ENCODE measurements at regions not wholly inside any gene's neighbourhood (a gene's known extent, or its start where the extent isn't known, plus 50 kb on each side); places are given as distances from the start of the nearest gene placed in this dataset.

DNA sequence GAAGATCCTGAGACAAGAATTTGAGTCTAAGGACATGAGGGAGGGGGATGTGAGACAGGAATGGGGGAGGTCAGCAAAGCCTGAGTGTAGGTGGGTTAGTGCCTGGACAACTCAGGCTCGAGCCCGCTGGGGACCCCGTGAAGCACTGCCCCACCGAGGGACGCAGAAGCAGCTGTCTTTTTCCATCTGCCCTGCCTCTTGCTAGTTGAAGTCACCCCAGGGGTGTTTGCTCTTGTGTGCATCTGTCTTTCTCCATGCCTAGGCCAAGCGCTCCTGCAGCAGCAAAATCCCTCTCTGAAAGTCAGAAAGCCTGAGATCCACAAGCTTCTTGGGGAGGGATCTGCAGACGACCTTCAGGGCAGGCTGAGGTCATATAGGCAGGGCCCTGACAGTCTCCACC is 79.0 kb upstream of the CELF2 start:
- Histone ChIP-seq H3K9me2 (replicated peaks; ENCODE audit: insufficient read depth, low read length) (no peaks in the 10 kb centered on the region), H3K4me3 (ENCODE audit: insufficient read depth, low read length, poor library complexity, severe bottlenecking) (no peak overlapping the region), H3K27ac (ENCODE audit: low read depth, low read length) (no peak overlapping the region), H3K36me3 (ENCODE audit: low read length) (no peaks in the 10 kb centered on the region), H3K79me2 (ENCODE audit: insufficient read depth, low read length) (no peaks in the 10 kb centered on the region), H3K9me3 (ENCODE audit: insufficient read depth, low read length) (no peaks in the 10 kb centered on the region), H2AFZ (ENCODE audit: low read depth, low read length, severe bottlenecking) (no peak overlapping the region), H3K9ac (ENCODE audit: low read length) (no peak overlapping the region), H3K4me2 (ENCODE audit: low read depth, low read length, poor library complexity, severe bottlenecking) (no peak overlapping the region), H3K27me3 (ENCODE audit: low read length) (no peaks in the 10 kb centered on the region), H4K20me1 (ENCODE audit: low read depth, low read length) (no peaks in the 10 kb centered on the region), H3F3A (ENCODE audit: insufficient read depth) (no peaks in the 10 kb centered on the region)
- TF ChIP-seq, protein P1, sequence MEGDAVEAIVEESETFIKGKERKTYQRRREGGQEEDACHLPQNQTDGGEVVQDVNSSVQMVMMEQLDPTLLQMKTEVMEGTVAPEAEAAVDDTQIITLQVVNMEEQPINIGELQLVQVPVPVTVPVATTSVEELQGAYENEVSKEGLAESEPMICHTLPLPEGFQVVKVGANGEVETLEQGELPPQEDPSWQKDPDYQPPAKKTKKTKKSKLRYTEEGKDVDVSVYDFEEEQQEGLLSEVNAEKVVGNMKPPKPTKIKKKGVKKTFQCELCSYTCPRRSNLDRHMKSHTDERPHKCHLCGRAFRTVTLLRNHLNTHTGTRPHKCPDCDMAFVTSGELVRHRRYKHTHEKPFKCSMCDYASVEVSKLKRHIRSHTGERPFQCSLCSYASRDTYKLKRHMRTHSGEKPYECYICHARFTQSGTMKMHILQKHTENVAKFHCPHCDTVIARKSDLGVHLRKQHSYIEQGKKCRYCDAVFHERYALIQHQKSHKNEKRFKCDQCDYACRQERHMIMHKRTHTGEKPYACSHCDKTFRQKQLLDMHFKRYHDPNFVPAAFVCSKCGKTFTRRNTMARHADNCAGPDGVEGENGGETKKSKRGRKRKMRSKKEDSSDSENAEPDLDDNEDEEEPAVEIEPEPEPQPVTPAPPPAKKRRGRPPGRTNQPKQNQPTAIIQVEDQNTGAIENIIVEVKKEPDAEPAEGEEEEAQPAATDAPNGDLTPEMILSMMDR (IDR thresholded peaks at IDR 0.05; ENCODE audit: insufficient read depth, low read length, poor library complexity, severe bottlenecking): no peak
- TF ChIP-seq EZH2phosphoT487 (conservative IDR thresholded peaks at IDR 0.05; ENCODE audit: low read length): no peak

DNA sequence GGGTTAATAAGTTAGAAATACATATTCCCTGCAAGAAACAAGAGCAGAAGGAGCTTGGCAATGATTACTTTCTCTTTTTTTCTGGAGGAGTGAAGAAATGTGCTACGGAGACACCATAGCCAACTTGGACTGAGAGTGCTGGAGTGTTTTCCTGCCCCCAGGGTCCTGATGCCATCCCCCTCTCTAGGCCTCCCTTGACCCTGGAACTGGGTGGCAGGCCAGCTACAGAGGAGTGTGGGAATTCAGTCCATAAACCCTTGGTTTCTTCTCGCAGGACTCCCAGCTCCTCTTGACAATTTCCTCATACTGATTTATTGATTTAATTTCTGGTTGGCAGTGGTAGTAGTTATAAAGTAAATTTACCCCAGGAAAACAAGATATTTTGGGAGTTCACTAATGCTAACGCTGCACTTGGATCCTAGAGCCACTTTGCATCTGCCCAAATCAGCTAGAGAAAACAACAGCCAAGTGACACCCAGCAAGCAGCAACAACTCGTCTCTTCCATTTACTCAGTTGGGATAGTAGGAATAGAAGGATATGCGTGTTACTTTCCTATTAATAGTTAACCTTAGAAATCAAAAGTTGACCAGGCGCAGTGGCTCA is 76.4 kb upstream of the CELF2 start:
- Histone ChIP-seq H3K4me3 (ENCODE audit: insufficient read depth, low read length, poor library complexity, severe bottlenecking) (no peak overlapping the region), H4K20me1 (ENCODE audit: low read depth, low read length) (no peaks in the 10 kb centered on the region), H3F3A (ENCODE audit: insufficient read depth) (no peaks in the 10 kb centered on the region), H2AFZ (ENCODE audit: low read depth, low read length, severe bottlenecking) (no peak overlapping the region), H3K4me2 (ENCODE audit: low read depth, low read length, poor library complexity, severe bottlenecking) (no peak overlapping the region), H3K36me3 (ENCODE audit: low read length) (no peaks in the 10 kb centered on the region), H3K79me2 (ENCODE audit: insufficient read depth, low read length) (no peaks in the 10 kb centered on the region), H3K27ac (ENCODE audit: low read depth, low read length) (no peak overlapping the region), H3K9me3 (ENCODE audit: insufficient read depth, low read length) (no peaks in the 10 kb centered on the region), H3K27me3 (ENCODE audit: low read length) (no peaks in the 10 kb centered on the region), H3K9ac (ENCODE audit: low read length) (no peak overlapping the region), H3K9me2 (replicated peaks; ENCODE audit: insufficient read depth, low read length) (no peaks in the 10 kb centered on the region)
- no peak for TF ChIP-seq EZH2phosphoT487 (conservative IDR thresholded peaks at IDR 0.05; ENCODE audit: low read length)
- TF ChIP-seq, protein P1 (IDR thresholded peaks at IDR 0.05; ENCODE audit: insufficient read depth, low read length, poor library complexity, severe bottlenecking): no peak

DNA sequence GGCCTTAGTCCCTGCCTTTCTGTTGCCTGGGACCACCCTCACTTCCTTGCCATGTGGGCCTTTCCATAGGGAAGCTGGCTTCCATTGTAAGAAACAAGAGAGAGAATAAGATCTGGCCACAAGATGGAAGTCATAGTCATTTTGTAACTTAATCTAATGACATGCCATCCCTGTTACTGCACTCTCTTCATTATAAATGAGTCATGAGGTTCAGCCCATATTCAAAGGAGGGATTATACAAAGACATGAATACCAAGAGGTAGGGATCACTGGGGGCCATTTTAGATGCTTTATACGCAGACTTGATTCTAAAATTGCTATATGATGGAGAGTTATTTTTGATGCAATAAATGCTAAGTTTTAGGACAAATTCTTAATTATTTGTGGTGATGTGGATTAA is 75.2 kb upstream of the CELF2 start:
- Histone ChIP-seq H3K27me3 (ENCODE audit: low read length) (no peaks in the 10 kb centered on the region), H3K79me2 (ENCODE audit: insufficient read depth, low read length) (no peaks in the 10 kb centered on the region), H2AFZ (ENCODE audit: low read depth, low read length, severe bottlenecking) (no peak overlapping the region), H3K27ac (ENCODE audit: low read depth, low read length) (no peak overlapping the region), H3F3A (ENCODE audit: insufficient read depth) (no peaks in the 10 kb centered on the region), H3K9me3 (ENCODE audit: insufficient read depth, low read length) (no peaks in the 10 kb centered on the region), H3K36me3 (ENCODE audit: low read length) (no peaks in the 10 kb centered on the region), H3K9me2 (replicated peaks; ENCODE audit: insufficient read depth, low read length) (no peaks in the 10 kb centered on the region), H3K4me2 (ENCODE audit: low read depth, low read length, poor library complexity, severe bottlenecking) (no peak overlapping the region), H3K4me3 (ENCODE audit: insufficient read depth, low read length, poor library complexity, severe bottlenecking) (no peak overlapping the region), H3K9ac (ENCODE audit: low read length) (no peak overlapping the region), H4K20me1 (ENCODE audit: low read depth, low read length) (no peaks in the 10 kb centered on the region)
- TF ChIP-seq EZH2phosphoT487 (conservative IDR thresholded peaks at IDR 0.05; ENCODE audit: low read length): no peak
- TF ChIP-seq, protein P1 (IDR thresholded peaks at IDR 0.05; ENCODE audit: insufficient read depth, low read length, poor library complexity, severe bottlenecking): no peak
